NCI-H345 treated with DMSO at 0.1 percent for 48 hours (cell line): ENCODE measurements at regions not wholly inside any gene's neighbourhood (a gene's known extent, or its start where the extent isn't known, plus 50 kb on each side); places are given as distances from the start of the nearest gene placed in this dataset.

Experiments
- DNase-seq: peaks from one replicate; lab custom pipeline; 2025; ENCODE audit not compliant: unreplicated experiment; lab: John Stamatoyannopoulos, UW

DNA sequence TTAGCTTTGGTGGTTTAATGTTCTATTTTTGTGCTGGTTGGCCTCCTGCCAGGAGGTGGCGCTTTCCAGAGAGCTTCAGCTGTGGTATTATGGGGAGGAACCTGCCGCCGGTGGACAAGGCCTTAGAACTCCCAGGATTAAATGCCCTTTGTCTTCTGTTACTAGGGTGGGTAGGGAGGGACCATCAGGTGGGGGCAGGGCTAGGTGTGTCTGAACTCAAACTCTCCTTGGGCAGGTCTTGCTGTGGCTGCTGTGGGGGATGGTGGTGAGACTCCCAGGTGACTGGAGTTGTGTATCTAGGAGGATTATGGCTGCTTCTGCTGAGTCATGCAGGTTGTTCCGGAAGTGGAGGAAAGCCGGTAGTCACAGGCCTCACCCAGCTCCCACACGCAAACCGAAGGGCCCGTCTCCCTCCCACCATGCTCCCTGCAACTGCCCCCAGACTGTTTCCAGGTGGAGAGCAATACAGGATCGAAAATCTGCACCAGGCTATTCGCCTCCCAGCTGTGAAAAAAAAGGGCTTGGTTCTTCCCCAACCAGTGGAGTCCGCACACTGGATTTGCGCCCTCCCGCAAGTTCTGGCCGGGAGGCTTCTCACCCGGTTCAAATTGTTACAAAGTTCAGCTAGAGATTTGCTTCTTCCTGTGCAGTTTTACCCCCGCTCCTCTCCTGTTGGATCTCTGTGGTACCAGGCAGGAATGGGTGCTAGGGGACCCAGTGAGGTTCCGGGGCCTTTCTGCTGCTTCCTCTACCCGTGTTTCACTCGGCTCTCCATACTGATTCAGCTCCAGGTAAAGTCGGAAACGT is 220.5 kb downstream of the CENPF start:
- no peak for DNase-seq

DNA sequence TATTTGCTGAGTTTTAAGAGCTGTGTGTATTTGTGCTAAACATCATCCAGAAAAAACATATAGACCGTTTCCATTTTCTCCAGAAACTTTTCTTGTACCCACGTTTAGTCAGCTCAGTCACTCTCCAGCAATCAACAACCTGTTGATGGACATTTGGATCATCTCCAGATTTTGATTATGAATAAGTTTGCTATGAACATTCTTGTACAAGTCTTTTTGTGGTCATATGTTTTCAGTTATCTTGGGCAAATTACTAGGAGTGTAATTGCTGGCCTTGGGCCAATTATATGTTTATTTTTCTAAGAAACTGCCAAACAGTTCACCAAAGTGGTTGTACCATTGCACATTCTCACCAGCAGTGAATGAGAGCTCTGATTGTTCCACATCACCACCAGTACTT is 221.8 kb downstream of the CENPF start:
- DNase-seq = no peak

DNA sequence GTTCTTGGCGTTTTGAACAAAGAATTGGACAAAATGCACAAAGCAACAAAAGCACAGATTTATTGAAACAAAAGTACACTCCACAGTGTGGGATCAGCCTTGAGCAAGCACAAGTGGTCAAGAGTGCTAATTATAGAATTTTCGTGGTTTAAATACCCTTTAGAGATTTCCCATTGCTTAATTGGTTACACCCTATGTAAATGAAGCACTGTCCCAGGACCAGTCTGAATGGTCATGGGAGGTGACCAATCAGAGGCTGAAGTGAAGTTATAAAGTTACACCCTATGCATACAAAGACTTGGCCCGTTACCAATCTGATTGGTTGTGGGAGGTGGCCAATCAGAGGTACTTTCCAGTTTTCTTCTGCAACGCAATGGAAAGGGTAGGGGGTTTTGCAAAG is 223.6 kb downstream of the CENPF start:
- no peak for DNase-seq

DNA sequence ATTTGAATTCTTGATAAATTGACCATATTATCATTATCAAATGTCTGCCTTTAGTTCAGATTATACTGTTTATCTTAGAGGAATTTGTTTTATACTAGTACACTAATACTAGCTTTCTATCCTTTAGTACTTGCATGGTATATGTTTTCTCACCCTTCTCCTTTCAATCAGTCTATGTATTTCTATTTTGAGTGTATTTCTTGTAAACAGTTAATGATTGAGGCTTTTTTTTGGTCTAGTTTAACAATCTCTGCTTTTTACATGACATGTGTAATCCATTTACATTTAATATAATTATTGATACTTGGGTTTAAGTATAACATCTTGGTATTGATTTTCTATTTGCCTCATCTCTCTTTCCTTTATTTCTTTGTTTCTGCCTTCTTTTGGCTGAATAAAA is 224.9 kb downstream of the CENPF start:
- no peak for DNase-seq

DNA sequence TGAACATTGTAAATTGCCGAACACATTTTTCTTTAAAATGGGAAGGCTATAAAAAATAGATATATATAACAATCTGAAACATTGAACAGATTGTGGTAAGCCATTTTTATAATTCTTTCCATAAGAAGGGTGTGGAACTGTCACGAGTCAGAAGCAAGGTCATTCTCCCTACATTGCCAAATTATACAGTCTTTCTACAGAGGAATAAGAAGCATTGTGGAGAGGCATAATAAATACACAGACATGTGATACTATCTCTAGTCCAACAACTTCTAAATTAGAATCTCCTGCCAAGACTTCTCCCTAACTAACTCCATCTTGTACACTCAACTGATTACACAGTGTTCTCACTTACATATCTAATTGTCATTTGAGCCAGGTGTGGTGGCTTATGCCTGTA is 227.9 kb downstream of the CENPF start:
- no peak for DNase-seq

DNA sequence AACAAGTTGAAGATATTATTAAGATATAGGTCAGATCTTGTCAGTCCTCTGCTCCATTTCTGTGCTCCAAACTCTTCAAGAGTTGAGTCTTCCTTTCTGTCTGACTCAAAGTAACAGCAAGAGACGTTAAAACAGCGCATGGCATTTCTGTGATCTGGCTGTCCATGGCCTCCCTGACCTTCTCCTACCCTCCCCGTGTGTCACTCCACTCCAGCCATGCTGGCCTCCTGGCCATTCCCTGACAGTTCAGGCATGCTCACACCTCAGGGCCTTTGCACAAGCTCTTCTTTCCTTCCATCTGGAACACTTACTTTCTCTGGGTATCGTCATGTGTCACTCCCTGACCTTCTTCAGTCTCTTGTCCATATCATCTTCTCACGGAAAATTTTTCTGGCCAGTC is 229.0 kb downstream of the CENPF start:
- DNase-seq = no peak

DNA sequence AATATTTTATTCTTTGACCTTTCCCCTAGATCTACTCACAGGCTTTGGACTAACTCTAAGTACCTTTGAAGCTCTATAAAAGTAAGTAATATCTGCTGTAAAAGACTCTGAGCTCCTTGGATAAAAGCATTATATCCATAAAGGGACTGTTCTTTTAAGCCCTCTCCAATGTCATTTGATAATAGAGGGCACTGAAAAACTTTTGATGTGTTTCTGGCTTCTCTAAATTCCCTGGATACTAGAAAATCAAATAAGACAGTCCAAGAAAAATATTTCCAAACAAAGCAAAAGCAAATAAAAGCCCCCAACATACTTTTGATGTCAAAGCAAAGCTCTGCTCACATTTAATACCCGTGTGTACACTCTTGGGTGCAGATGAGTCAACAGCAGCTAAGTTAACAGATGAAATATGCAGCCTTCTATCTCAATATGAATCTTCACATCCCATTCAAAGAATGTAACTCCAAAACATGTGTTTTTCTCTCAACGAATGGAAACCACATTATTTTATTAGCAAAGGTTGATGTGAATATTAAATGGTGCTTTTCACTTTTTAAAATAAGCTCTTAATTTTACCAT is 230.3 kb downstream of the CENPF start:
- DNase-seq = no peak

DNA sequence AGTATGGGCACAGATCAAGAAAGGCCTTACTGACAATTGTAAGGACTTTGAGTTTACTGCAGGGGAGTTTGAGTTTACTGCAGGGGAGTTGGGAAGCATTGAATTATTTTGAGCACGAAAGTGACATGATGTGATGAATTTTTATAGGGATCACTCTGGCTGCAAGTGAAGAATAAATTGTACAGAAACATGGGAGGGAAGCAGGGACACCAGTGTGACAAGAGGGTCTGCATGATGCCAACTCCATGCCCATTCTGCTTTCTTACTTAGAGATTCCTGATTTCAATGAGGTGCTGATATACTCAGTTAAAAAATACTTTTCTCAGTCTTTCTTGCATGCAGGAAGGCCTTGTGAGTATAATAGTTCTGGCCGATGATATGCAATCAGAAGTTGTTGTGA is 234.4 kb downstream of the CENPF start:
- no peak for DNase-seq

DNA sequence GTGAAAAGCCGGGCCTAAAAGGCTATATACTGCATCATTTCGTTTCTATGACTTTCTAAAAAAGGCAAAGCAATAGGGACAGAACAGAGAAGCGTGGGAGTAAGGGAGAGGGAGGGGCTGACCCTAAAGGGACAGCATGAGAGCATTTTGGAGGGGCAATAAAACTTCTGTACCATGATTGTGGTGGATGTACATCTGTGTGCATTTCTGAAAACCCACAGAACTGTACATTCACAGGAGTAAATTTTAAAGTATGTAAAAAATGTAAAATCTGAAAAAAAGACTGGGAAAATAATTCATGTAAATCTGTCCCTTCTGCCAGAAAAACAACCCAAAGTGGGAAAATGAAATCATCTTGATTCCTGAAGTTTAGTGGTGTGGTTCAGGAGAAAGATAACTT is 235.4 kb downstream of the CENPF start:
- no peak for DNase-seq

DNA sequence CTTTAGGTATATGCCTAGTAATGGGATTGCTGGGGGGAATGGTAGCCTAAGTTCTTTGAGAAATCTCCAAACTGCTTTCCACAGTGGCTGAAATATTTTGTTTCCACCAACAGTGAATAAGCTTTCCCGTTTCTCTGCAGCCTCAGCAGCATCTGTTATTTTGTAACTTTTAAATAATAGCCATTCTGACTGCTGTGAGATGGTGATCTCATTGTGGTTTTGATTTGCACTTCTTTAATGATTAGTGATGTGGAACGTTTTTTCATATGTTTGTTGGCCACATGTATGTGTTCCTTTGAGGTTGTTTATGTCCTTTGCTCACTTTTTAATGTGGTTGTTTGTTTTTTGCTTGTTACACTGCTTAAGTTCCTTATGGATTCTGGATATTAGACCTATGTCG is 237.4 kb downstream of the CENPF start:
- no peak for DNase-seq

DNA sequence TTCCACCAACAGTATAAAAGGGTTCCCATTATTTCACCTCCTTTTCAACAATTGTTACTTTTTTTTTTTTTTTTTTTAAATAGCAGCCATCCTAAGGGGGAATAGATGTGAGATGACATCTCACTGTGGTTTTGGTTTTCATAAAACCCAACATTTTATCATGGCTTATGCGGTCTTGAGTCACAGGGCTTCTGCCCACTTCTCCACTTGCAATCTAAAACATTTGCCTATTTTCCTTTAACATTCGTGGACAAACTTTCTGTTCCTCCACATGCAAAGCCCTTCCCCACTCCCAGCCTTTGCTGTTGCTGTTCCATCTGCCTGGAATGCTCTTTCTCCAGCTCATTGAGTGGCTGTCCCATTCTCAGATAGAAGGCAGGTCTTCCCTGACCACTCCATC is 239.7 kb upstream of the KCNK2 start:
- DNase-seq = no peak

DNA sequence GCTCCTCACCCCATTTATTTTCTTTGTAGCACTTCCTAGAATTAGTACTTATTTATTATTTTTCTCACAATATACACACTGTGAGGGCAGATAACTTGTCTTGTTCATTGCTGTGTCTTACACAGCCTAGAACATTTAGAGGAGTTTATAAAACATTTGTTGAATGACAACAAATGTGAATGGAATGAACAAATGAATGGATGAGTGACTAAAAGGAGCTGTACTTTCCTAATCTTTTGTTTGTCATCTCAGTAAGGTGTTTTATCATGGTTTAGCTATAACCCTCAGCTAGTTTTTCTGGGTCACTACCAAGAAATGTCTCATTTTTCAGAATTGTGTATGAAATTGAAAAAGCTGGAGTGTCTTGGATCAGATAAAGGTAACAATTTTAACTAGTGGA is 239.3 kb upstream of the KCNK2 start:
- DNase-seq = no peak

DNA sequence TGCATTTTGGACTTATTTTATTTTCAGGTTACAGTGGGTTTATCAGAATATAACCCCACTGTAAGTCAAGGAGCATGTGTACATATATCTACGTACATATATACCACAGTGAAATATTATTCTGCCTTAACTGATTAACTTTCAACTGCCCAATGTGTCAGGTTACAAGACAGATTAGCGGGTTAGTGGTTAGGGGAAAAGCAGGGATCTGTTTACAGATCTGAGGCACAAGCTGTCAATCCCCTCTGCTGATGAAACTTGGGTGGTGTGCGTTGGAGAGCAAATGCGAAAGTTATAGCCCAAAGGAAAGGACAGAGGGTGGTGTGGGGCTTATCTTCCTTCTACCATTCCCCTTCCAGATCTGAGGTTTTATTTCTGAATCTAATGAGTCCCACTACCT is 238.2 kb upstream of the KCNK2 start:
- no peak for DNase-seq

DNA sequence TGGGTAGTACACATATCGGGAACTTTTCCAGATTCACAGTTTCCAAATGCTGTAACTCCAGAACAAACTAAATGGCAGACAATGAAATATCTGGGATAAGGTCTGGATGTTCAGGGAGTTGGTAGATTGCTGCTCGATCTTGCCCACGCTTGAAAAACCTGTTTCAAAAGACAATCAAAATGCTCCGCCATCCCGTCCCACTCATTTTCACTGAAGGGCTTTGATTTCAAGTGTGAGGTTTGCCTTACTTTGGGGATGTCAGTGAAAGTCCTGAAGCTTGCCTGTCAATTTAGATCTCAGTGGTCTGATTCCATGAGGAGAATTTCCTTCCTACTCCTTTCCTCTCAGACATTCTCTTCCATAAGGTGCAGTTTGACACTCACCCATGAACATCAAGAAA is 236.3 kb upstream of the KCNK2 start:
- no peak for DNase-seq

DNA sequence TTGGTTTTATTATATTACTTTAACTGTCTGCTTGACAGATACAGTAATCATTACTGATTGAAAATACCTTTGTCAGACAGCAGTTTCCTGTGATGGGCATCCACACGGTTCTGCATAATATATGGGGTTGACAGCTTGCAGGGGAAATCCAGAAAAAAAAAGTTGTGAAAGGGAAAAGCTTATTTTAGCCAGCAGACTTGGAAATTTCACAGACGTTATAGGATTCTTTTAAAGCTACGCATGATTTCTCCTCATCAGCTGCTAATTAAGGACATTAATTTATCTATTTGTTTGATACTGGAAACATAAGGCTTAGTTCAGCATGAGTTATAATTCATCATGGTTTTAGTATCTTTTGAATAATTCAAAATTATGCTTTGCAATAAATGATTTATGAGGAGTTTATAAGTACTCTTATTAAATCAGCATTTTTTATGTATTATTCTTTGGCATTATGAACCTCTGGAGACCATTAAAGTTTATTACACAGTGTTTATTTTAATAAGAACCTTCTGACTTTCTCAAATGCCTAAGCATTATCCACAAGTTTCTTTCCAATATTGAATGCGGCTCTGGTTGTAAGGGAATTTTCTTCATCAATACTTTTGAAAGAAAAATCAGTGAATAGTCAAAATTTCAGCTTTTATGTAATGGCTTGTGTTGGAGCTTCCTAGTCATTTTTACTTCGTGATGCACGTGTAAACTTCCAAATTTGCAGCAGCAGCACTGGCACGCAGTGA is 235.3 kb upstream of the KCNK2 start:
- DNase-seq = no peak

DNA sequence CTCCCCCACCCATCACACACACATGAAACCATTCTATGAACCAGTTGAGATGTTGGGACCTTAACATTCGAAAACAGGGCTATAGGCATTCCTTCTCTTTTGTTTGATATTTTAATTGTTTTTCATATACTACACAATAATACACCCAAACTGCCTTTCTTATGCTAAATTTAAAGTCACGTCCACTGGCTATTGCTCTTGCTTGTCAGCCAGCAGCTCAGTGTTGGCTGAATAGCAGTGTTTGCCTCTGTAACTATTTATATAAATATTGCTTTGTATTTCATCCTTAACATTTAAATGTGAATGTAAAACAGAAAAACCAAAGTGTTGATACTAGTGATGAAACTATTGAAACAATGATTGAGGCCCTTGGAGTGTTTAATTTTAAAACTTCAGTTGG is 234.4 kb upstream of the KCNK2 start:
- DNase-seq = no peak

DNA sequence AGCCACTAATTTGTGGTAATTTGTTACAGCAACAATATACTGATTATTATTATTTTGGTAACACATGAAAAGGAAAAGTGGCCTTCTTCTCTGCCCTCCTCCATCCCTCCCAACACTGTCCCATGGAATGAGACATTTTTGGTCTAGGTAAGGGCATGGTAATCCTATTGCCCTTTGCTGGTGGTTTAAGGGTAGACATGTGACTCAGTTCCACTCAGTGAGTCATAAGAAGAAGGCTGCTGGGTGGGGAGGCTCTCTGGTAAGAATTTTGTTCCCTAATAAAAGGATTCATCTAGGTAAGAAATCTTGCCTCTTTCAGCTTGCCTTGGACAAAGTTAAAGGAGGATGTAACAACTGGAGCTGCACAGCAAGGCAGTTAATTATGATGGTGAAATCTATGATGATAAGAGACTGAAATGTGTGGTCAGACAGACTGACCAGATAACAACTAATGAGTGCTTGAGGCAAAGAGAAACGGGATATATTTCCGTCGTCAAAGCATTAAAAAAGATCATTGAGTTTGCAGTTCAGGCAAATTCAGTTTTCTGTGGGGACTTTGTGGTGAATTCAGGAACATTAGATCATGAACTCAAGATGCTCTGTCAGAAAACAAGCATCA is 232.0 kb upstream of the KCNK2 start:
- no peak for DNase-seq

DNA sequence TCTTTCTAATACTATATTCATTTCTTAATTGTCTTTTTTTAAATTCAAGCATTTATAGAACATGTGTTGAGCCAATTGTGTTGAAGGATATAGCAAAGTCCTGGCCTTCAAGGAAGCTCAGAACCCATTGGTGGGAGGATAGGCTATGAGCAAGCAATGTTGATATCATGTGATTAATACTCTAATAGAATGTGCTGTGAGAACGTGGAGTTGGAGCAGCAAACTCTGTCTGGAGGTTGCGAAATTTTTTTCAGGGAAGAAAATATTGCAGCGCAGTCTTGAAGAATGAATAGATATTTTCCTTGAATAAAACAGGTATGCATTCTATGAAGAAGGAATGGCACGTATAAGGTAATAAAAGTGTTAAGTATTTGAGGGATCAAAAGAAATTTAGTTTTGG is 229.2 kb upstream of the KCNK2 start:
- no peak for DNase-seq

DNA sequence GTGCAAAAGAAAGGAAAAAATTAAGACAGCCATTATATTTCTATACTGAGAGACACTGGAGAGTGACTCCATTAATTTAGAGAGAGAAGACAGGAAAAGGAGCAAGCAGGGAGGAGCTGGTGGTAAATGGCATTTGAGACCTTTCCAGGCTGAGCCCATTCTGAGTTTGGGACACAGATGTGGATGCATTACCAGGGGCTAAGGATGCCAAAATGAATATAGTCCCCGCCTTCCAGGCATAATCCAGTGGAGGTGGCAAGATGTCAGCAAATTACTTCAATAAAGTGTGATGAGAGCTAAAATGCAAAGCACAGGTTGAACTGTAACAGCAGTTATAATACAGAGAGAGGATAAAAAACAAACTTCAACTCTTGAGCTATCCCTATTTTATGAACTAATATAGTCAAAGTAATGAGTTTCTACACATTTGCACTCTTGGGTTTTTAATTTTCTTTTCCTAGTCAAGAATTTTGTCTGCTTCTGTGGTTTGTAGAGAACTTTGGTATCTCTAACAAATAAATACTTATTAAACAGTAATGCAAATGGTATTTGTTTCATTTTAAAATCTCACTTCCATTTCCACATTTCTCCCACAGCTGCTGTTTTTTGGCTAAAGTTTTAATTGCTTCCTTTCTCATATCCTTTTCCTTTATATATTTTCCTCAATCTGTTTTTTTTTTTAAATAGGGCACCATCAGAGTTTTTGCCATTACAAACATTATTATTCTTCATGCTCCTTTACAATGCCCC is 228.2 kb upstream of the KCNK2 start:
- DNase-seq = no peak

DNA sequence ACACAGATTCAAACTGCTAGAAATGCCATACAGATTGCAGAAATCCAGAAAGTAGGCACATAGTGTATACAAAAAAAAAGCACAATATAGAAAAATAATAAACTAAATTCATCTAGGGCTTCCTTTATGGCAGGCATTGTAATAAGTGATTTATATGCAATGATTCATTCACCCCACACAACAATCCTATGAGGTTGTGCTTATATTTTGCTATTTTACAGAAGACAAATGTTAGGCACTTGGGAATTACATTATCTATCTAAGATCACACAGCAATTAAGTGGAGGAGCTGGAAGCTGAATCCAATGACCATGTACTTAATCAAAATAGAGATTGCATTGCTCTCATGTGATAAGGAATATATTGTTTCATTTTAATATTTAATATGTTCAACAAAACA is 225.7 kb upstream of the KCNK2 start:
- no peak for DNase-seq

DNA sequence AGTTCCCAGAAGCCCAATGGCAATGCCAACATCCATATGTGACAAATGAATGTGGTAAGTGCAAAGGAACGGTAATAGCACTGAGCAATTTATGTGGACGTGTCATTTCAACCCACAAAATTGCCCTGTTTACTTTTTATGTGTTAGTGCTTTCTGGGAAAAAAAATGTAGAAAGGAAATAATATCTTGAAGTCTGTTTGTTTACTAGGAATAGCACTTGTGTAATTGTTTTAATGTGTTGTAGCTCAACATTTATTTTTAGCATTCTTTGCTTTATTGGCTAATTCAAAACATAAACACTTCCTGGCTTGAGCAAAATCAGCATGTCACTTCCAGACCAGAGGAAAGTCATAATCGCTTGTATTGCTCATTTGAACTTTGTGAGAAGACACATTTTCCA is 224.8 kb upstream of the KCNK2 start:
- DNase-seq = no peak
